ENCODE measurements at regions not wholly inside any gene's neighbourhood (a gene's known extent, or its start where the extent isn't known, plus 50 kb on each side); places are given as distances from the start of the nearest gene placed in this dataset.
A peak's percentile ranks its signal among the peaks of the same experiment; 100 is the strongest.
"Not testable (repeated sequence)": the region's sequence is repeated elsewhere in the genome, so short reads cannot be mapped to it uniquely, and the experiment has no call there.

DNA sequence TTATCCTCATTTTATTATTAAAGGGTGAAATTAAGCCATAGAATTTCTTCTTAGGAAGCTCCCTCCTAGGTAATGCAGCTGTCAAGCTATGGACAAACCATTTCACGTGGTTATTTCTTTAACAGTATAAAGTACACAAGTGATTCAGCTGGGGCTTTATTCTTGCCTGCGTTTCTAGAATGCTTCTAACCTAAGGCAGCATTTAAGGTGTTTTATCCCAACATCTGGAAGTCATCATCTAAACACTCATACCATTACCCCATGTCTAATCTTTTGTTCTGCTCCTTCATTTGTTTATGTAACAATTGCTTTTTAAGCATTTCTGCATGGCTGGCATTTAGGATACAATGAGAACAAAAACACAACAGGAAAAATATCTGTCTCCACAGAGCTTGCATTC lies 829.2 kb upstream of the ADAMTS5 start:
- DNase-seq, result no peak

DNA sequence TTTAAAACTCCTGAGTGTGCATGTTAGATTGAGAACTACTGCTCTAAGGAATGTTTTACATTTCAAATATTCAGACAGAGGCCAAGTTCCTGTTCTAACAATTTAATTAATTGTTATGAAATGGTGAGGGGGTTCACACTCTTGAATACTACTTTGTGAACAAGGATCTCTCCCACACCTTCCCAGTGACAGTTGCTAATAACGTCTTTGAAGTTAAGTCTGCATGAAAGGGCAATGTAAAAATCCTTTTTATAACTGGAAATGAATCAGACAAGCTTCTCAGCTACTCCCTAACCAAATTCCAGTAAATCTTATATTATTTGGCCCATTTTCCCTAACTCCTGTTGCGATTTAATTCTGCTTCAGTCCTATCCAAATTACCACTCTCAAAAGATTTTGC lies 828.5 kb upstream of the ADAMTS5 start:
- no peak for DNase-seq

DNA sequence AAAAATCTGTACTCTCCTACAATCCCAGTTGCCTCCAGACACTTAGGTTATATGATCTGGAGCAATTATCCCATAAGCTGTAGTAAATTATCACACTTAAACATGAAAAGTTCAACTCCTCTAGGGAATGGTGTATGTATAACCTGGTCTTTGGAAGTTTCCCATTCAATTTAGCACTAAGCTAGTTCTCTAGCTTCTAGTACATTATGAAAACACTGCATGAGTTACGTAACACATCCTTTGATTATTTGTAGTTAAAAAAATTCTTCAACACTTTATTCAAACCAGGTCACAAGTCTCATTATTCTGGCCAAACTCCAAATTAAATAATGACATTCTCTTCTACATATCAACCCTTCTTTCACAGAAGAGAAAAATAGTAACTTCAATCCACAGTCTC lies 827.0 kb upstream of the ADAMTS5 start:
- no peak for DNase-seq

DNA sequence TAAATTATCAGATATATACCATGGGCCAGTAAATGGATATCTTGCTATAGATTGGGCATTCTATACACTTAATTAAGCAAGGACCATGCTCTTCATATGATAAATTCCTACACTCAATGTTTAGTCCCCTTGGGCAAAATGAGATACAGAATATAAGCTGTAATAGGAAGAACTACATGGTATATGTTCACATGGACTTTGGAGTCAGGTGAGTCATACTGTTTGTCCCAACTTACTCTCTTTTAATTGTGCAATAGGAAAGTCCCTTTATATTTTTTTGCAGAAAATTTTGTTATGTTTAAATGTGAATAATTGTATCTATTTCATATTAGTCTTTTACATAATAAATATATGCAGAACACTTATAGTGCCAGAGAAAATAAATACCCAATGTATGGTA lies 820.2 kb upstream of the ADAMTS5 start:
- peak; percentile 17 for DNase-seq

DNA sequence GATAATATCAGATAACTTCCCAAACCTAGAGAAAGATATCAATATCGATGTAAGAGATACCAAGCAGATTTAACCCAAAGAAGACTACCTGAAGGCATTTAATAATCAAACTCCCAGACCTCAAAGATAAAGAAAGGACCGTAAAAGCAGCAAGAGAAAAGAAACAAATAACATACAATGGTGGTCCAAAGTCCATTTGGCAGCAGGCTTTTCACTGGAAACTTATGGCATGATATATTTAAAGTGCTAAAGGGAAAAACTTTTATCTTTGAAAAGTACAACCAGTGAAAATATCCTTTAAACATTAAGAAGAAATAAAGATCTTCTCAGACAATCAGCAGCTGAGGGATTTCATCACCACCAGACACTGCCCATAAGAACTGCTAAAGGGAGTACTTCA lies 812.7 kb upstream of the ADAMTS5 start:
- no peak for DNase-seq

DNA sequence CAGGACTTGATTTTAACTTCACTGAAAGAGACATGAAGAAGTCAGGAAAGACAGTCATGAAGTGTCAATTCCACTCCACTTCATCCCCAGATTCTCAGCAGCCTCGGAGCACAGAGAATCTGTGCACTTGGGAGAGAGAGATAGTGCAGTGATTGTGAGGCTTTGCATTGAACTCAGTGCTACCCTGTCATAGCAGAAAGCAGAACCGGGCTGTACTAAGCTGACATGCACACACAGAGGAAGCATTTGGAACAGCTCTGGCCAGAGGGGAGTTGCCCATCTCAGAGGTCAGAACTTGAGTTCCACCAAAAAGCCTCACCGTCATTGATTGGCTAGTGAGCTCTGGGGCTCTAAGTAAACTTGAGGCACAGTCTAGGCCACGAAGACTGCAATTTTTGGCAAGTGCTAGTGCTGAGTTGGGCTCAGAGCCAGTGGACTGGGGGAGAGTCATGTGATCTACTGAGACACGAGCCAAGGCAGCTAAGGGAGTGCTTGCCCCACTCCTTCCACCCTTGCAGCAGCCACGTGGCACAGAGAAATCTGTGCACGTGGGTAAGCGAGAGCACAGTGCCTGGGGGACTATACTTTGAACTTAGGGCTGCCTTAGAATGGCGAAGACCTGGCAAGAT lies 810.2 kb upstream of the ADAMTS5 start:
- no peak for DNase-seq

DNA sequence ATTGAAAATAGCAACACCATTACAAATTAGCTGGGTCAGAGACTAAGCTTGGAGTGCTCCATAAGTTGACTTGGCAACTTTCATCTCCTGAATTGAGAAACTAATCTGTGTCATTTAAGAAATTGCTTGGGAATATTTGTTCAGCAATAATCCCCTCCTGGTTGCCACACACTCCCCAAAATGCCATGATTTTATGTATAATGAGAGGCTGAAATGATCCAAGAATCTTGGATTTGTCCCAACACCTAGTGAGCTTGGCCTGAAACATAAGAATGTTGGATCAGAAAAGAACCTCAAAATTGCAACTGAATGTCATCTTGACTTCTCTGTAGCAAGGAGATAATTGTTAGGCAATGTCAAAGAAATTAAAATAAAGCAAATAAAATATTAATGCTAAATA lies 805.9 kb upstream of the ADAMTS5 start:
- DNase-seq, result no peak

DNA sequence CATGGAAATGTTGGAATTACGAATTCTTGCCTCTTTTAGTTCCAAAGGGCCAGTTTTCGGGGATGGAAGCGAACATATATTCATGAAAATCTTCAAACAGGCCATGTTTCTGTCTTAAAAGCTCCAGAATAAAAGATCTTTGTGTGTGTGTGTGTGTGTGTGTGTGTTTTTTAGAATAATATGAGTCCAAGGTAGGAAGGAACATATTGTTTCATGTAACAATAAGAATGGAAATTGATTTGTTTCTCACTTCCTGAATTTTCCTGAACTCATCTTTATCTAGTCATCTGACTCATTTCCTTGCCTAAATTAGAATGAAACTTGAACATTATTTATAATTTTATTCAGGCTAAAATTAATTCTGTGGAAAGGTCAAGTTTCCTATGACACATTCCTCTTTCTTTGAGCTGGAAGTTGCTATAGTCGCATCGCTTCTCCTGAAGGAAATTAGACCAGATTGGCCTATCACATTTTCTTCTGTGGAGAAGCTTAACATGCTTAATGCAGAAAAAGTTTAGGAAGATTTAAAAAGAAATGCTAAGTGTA lies 805.1 kb upstream of the ADAMTS5 start:
- no peak for DNase-seq

DNA sequence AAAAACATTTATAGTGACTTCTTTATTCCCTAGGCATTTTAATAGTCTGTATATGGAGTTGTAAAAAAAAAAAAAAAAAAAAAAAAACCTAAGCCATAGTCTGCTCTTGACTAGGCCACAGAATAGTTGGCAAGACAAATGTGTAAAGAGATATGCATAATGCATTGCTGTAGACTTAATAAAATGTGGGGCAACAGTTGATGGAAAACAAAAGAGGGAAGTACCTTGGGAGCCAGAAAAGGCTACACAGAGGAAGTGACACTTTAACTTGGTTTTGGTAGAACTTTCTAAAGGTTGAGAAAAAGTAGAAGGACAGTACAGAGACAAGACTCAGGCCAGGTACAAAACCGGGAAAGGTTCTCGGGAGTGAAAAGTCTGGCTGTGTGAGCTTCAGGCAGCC lies 802.9 kb upstream of the ADAMTS5 start:
- no peak for DNase-seq

DNA sequence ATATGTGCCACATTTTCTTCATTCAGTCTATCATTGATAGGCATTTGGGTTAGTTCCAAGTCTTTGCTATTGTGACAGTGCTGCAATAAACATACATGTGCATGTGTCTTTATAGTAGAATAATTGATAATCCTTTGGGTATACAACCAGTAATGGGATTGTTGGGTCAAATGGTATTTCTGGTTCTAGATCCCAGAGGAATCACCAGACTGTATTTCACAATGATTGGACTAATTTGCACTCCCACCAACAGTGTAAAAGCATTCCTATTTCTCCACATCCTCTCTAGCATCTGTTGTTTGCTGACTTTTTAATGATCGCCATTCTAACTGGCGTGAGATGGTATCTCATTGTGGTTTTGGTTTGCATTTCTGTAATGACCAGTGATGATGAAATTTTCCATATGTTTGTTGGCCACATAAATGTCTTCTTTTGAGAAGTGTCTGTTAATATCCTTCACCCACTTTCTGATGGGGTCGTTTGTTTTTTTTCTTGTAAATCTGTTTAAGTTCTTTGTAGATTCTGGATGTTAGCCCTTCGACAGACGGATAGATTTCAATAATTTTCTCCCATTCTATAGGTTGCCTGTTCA lies 801.3 kb upstream of the ADAMTS5 start:
- not testable (repeated sequence) for DNase-seq

DNA sequence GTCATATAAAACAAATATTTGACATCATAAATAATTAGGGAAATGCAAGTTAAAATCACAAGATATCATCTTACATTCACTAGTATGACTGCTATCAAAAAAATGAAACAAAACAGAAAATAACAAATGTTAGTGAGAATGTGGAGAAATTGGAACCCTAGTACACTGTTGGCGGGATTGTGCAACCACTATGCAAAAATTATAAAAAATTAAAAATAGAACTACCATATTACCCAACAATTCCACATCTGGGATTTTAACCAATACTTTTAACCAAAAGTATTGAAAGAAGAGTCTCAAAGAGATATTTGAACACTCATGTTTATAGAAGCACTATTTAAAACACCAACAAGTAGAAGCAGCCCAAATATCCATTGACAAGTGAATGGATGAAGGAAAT lies 797.2 kb upstream of the ADAMTS5 start:
- no peak for DNase-seq

DNA sequence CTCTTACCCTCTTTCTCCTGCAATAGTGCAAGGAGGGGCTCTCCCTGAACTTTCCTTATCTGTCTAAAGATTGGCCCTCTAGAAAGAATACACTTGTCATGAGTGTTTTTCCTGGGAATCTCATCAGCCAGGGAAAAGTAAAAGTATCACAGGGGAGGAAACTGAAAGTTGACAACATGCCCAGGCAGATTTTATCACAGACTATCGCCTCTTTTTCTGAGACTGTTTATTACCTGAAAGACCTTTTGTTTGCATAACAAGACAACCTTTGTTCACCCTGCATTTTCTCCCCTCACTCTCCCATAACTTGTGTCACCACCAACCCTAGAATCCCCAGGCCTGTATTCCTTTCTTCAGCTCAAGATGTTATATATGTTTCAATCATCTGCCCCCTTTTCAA lies 794.7 kb upstream of the ADAMTS5 start:
- no peak for DNase-seq

DNA sequence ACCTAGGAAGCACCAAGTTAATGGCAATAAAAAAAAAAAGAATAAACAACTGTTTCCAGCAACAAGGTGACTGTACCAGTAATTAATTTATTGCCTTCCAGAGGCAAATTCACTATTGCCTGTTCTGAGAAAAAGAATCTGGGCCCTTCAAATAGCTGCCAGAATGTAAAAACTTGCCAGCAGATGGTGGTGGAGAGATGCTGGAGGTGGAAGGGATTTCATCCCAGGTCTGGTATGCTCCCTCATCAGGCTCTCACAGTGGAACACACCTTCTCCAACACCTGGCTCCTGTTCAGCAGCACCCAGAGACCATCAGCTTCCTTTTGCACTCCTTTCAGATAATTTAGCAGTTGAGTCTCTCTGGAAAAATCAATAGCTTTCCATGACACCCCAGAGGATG lies 792.9 kb upstream of the ADAMTS5 start:
- DNase-seq, result peak; percentile 8

DNA sequence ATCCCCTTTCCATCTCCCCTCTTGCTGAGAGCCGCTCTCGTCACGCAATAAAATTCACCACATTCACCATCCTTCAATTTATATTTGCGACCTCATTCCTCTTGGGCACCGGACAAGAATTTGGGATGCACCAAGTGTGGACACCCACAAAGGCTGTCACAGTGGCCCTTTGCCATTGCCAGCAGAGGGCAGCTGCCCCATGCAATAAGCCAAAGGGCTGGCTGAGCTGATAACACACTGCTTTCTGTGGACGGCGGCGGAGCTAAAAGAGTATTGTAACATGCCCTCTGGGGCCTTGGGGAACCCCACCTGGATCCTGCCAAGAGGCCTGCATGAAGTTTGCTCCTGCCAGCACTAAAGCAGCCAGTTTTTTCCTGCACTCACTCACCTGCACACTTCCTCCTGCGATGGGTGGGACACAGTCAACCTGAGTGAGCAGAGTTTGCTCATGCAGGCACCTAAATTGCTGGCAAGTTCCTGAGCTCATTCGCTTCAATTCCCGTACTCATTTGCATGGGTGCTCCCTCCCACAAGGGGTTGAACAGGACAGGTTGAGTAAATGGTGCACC lies 792.3 kb upstream of the ADAMTS5 start:
- DNase-seq, result no peak

DNA sequence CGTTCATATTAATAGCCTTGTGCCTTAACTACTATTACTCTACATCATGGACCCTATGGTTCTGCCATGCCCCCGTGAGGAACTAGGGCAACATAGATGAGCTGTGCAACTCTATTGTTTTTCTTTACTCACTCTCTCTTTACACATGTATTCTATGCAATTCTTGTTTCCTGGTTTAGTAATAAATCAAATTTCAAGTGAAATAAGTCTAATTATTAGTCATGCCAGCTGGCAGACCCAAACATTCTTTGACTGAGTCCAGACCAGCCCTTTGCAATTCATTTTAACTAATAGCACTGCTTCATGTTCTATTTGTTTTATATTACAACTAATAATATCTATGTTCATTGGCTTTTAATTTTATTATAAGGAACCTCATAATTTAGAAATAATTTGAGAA lies 789.3 kb upstream of the ADAMTS5 start:
- no peak for DNase-seq

DNA sequence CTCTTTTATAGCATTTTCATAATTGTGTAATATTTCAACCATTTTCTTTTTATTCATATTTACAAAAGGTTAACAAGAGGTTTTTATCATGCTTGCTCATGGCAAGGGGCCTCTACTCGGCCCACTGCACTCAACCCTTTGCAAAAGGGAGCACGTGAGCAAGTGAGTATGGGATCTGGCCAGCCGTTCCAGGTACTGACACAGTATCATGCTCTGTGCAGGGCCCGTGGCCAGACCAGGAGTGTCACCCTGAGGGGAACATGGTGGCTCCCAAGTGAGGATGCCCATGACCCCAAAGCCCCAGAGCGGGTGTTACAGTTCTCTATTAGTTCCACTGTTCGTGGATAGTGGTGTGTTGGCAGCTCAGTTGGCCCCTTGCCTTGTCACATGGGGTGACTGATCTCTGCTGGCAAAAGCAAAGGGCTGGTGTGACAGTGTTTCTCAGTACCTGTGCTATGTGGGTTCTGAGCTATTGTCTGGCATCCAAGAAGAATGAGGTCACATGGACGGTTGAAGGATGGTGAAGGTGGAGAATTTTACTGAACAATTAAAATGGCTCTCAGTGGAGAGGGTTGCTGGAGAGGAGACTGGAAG lies 777.2 kb upstream of the ADAMTS5 start:
- DNase-seq, result no peak

DNA sequence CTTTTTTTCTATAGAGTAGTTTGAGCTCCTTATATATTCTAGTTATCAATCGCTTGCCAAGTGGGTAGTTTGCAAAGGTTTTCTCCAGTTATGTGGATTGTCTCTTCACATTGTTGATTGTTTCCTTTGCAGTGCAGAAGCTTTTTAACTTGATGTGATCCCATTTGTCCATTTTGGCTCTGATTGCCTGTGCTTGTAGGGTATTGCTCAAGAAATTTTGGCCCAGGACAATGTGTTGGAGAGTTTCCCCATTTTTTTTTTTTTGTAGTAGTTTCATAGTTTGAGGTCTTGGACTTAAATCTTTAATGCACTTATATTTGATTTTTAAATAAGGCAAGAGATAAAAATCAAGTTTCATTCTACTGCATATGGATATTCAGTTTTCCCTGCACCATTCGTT lies 774.8 kb upstream of the ADAMTS5 start:
- no peak for DNase-seq

DNA sequence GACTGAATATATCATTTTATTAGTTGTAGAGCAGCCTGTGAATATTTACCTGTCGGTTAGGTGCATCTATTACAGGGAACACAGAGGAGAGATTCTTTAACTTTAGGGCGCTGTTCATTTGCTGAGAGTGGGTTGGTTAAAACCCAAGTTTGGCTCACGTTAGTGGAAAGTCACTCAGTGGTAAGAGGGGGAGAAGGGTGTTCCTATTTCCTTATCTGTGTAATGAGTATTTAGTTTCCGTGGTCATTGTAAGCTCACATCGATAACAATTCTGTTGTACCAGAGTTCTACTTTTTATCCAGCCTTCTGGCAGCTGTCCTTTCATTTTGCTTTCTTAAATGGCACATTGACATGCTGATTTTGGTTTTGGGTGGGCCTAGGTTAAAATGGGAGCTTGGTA lies 773.2 kb upstream of the ADAMTS5 start:
- DNase-seq, result no peak

DNA sequence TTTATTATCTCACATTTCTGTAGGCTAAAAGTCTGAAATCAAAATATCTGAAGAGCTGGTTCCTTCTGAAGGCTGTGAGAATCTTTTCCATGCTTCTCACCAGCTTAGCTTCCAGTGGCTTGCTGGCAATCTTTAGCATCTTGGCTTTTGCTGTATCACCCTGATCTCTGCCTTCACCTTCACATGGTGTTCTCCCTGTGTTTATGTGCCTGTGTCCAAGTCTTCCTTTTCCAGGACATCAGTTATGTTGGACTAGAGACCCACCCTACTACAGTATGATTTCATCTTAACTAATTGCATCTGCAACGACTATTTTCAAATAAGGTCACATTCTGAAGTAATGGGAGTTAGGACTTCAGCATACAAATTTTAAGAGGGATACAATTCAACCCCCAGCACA lies 772.3 kb upstream of the ADAMTS5 start:
- no peak for DNase-seq

DNA sequence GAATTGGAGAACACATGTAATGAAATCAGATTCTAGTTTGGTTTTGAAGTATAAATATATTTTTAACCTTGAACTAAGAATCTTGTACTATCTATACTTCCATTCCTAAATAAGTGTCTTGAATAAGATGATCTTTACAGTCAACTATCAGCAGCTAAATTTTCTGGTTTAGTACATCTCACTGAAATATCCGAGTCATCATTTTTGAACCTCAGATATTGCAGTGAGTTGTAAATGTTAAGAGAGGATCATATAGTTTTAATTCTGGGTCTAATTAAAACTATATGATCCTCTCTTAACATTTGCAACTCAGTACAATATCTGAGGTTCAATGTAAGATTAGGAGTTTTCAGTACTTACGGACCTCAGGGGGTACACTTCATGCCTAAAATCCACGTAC lies 768.8 kb upstream of the ADAMTS5 start:
- DNase-seq, result no peak

DNA sequence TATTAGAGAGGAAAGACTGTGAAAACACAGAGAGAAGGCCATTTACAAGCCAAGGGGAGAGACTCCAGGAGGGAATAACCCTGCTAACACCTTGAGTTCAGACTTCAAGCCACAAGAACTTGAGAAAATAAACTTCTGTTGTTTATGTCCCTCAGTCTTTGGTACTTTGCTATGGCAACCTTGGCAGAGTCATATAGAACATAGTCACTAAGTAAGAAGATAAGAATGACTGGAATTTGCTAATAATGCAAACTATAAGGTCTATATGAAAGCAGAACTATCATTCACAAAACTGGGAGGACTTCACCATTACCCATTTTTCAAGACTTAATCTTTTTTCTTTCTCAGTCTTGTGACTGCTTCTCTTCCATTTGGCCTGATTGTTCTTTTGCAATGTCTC lies 767.3 kb upstream of the ADAMTS5 start:
- DNase-seq, result no peak

DNA sequence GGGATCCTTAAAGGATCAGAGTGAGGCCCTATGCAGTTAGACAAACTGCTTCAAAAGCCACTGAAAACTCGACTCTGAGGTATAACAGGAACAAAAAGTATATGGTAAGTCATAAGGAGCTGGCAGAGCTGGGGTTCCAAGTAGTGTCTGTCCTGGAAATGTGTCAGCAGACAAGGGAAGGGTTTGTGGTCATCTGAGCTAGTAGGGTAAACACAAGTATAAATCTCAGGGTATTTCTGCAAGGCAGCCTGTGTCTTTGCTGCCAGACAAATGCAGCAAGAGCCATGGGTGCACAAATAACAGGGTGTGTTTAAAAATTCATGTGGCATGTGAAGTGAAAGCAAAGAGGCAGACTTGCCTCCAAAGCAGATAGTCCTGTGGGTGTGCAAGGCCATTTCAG lies 759.0 kb upstream of the ADAMTS5 start:
- DNase-seq, result no peak

DNA sequence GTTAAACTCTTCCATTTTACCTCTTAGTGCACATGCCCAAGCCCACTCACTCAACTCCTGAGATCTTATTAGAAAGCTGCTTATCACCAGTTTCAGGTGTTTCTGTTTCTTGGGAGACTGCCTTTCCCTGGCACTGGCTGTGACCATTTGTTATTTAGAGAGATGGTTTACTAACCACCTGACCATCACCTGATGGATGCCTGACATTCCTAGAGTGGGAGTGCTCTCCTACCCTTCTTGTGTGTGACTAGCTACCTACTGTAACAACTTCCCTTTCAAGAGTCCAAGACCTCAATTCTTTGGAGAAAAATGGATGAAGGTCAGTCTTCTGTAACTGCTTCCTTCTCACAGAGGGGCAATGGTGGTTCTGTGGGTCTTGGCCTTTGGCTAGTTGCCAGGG lies 755.2 kb upstream of the ADAMTS5 start:
- DNase-seq, result no peak

DNA sequence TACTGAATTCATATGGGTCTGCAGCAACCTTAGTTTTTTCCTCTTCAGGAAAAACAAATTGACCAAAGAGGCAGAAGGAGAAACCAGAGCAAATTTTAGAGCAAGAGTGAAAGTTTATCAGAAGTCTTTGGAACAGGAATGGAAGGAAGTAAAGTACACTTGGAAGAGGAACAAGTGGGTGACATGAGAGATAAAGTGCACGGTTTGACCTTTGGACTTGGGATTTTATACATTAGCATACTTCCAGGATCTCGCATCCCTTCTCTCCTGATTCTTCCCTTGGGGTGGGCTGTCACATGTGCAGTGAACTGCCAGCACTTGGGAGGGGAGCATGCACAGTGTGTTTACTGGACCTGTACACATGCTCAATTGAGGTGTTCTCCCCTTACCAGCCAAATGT lies 754.8 kb upstream of the ADAMTS5 start:
- no peak for DNase-seq
